Activated CD8-positive, alpha-beta T cell treated with anti-CD3 and anti-CD28 coated beads for 36 hours (primary cell): ENCODE measurements at regions not wholly inside any gene's neighbourhood (a gene's known extent, or its start where the extent isn't known, plus 50 kb on each side); places are given as distances from the start of the nearest gene placed in this dataset.

Experiments used
- ATAC-seq: fragments of 200-7000 bp; cut with Tn5 transposase; one replicate; pipeline ENCODE4 v1.10.0; 2021; ENCODE audit warnings: mild to moderate bottlenecking, moderate library complexity
- CTCF ChIA-PET: fragments of 350-600 bp; sonication (Branson Sonifier 250); formaldehyde crosslinking; loops from one replicate; lab custom pipeline; 2021; ENCODE audit warnings: antibody characterized with exemption; lab: Charles Lee
- POLR2A ChIA-PET: fragments of 350-600 bp; sonication (Branson Sonifier 250); formaldehyde crosslinking; loops from one replicate; lab custom pipeline; 2021; ENCODE audit warnings: antibody characterized with exemption; lab: Charles Lee
- DNase-seq: peaks from one replicate; pipeline ENCODE4 v3.0.0-alpha.2; 2020
- H3K27ac Mint-ChIP-seq: one replicate; pipeline ENCODE4 v1.8.0; 2021; ENCODE audit warnings: mild to moderate bottlenecking, mixed read lengths
- H3K27me3 Mint-ChIP-seq: one replicate; pipeline ENCODE4 v1.8.0; 2021; ENCODE audit warnings: mixed read lengths
- H3K36me3 Mint-ChIP-seq: one replicate; pipeline ENCODE4 v1.8.0; 2021; ENCODE audit warnings: low read depth, mixed read lengths
- H3K4me1 Mint-ChIP-seq: one replicate; pipeline ENCODE4 v1.8.0; 2021; ENCODE audit warnings: low read depth, mixed read lengths
- H3K4me3 Mint-ChIP-seq: one replicate; pipeline ENCODE4 v1.8.0; 2021; ENCODE audit warnings: mild to moderate bottlenecking, moderate library complexity, mixed read lengths
- H3K9me3 Mint-ChIP-seq: one replicate; pipeline ENCODE4 v1.8.0; 2021; ENCODE audit warnings: mixed read lengths
- CTCF ChIP-seq: fragments of 200-600 bp; IDR thresholded peaks from one replicate; pipeline ENCODE4 v1.8.0; 2022; ENCODE audit warnings: antibody characterized with exemption, mild to moderate bottlenecking
- intact Hi-C: fragments of 100-400 bp; cut with micrococcal nuclease; formaldehyde crosslinking; loops from one replicate; pipeline ENCODE4 v1.10.0; 2022

- H3K9me3 Mint-ChIP-seq, result no peaks in the 10 kb centered on the region
- no peaks in the 10 kb centered on the region for H3K4me1 Mint-ChIP-seq
- no peak for ATAC-seq
- no peak for TF ChIP-seq CTCF
- no peak overlapping the region for H3K4me3 Mint-ChIP-seq
- no peak overlapping the region for H3K27ac Mint-ChIP-seq
- DNase-seq, result no peak
- POLR2A ChIA-PET, result no interaction called here
- H3K27me3 Mint-ChIP-seq, result no peaks in the 10 kb centered on the region
- H3K36me3 Mint-ChIP-seq, result no peaks in the 10 kb centered on the region
- CTCF ChIA-PET, result no interaction called here
- intact Hi-C loops, result no loop called here
These were observed 67.6 kb upstream of the ERBB4 start for GRCh38 chr2:212606232-212606631.

GRCh38 chr2:212596688-212597087 is 58.1 kb upstream of the ERBB4 start:
- ATAC-seq (no peak), DNase-seq (no peak)
- H3K27me3 Mint-ChIP-seq, result no peaks in the 10 kb centered on the region
- H3K4me1 Mint-ChIP-seq, result no peaks in the 10 kb centered on the region
- H3K4me3 Mint-ChIP-seq, result no peak overlapping the region
- no peak for TF ChIP-seq CTCF
- intact Hi-C loops, result no loop called here
- no peaks in the 10 kb centered on the region for H3K9me3 Mint-ChIP-seq
- H3K27ac Mint-ChIP-seq, result no peak overlapping the region
- H3K36me3 Mint-ChIP-seq, result no peaks in the 10 kb centered on the region
- ChIA-PET CTCF (interaction anchor here (1.5 kb wide), 1 partner anchor 117 kb away, joined by 3 read pairs; no protein-coding TSS in a partner anchor), POLR2A (no interaction called here)

- intact Hi-C loops, result no loop called here
- ChIA-PET CTCF (interaction anchor here (1.5 kb wide), 1 partner anchor 117 kb away, joined by 3 read pairs; no protein-coding TSS in a partner anchor), POLR2A (no interaction called here)
- Mint-ChIP-seq H3K36me3 (no peaks in the 10 kb centered on the region), H3K27me3 (no peaks in the 10 kb centered on the region), H3K4me3 (no peak overlapping the region), H3K4me1 (no peaks in the 10 kb centered on the region), H3K9me3 (no peaks in the 10 kb centered on the region), H3K27ac (no peak overlapping the region)
- no peak for ATAC-seq
- TF ChIP-seq CTCF, result no peak
- DNase-seq, result no peak
These were observed 57.7 kb upstream of the ERBB4 start for GRCh38 chr2:212596276-212596675.

- H3K4me1 Mint-ChIP-seq, result no peaks in the 10 kb centered on the region
- DNase-seq, result no peak
These were observed 56.5 kb upstream of the ERBB4 start for GRCh38 chr2:212595036-212595654.

More at GRCh38 chr2:212595036-212595654, 56.5 kb upstream of the ERBB4 start:
- H3K36me3 Mint-ChIP-seq, result no peaks in the 10 kb centered on the region
- H3K4me3 Mint-ChIP-seq, result no peak overlapping the region
- no peak for TF ChIP-seq CTCF
- H3K9me3 Mint-ChIP-seq, result no peaks in the 10 kb centered on the region
- no peak for ATAC-seq
- peaks cover 2% of the 10 kb centered on the region for H3K27me3 Mint-ChIP-seq
- intact Hi-C loops, result no loop called here
- ChIA-PET CTCF (no interaction called here), POLR2A (no interaction called here)
- H3K27ac Mint-ChIP-seq, result no peak overlapping the region
